ENCODE measurements at regions not wholly inside any gene's neighbourhood (a gene's known extent, or its start where the extent isn't known, plus 50 kb on each side); places are given as distances from the start of the nearest gene placed in this dataset.

DNA sequence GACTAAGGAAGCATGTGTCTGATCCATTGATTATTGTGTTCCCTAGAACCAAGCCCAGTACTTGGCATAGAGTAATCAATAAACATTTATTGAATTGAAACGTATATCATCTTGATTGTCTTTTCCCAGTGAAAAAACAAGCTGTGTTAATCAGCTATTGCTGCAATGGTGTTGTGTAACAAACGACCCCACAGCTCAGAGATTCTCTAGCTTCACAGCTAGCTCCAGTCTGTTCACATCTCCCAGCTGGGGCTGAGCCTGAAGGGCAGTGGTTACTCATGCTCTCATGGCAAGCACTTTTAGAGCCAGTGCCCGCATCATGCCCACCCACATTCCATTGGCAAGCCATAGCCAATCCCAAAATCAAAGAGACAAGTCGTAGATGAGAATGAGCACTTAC lies 237.4 kb upstream of the RAB4A start:
- DNase-seq (no peak), ATAC-seq (ENCODE audit: low read depth) (no peak)
- intact Hi-C loops (cut with micrococcal nuclease), result no loop called here
- ChIA-PET POLR2A (no interaction called here), CTCF (no interaction called here)
- Mint-ChIP-seq H3K4me3 (no peak overlapping the region), H3K36me3 (ENCODE audit: low read depth) (no peaks in the 10 kb centered on the region), H3K9me3 (no peaks in the 10 kb centered on the region), H3K27ac (no peak overlapping the region), H3K27me3 (peaks cover 25% of the 10 kb centered on the region), H3K4me1 (peaks cover 25% of the 10 kb centered on the region)
- no peak for TF ChIP-seq CTCF (IDR thresholded peaks at IDR 0.05)

DNA sequence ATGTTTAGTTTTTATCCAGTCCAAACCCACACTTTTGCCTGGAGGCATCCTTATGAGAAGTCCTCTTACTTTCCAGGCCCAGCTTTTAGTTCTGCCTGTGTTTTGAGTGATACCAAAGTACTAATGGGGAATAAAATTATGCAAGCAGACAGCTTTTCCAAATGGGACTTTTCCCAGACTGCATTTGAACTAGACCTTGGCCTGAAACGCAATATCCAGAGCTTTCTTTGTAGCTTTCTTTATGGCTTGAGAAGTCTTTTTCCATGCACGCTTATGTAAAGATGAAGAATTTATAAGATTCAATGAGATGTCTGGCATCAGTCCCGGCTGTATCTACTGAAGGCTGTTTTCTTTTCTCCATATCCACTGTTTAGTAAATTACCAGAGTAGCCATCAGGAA lies 236.6 kb upstream of the RAB4A start:
- ATAC-seq (ENCODE audit: low read depth) (no peak), DNase-seq (no peak)
- no peaks in the 10 kb centered on the region for H3K9me3 Mint-ChIP-seq
- H3K4me3 Mint-ChIP-seq, result no peak overlapping the region
- H3K27ac Mint-ChIP-seq, result no peak overlapping the region
- peaks cover 25% of the 10 kb centered on the region for H3K4me1 Mint-ChIP-seq
- H3K36me3 Mint-ChIP-seq (ENCODE audit: low read depth), result no peaks in the 10 kb centered on the region
- CTCF ChIA-PET, result interaction anchor here (0.6 kb wide), 1 partner anchor 610 kb away, joined by 3 read pairs; no protein-coding TSS in a partner anchor
- intact Hi-C loops (cut with micrococcal nuclease), result no loop called here
- peaks cover 34% of the 10 kb centered on the region for H3K27me3 Mint-ChIP-seq
- no peak for TF ChIP-seq CTCF (IDR thresholded peaks at IDR 0.05)
- POLR2A ChIA-PET, result no interaction called here

GRCh38 chr1:229035054-229035747 lies 235.7 kb upstream of the RAB4A start:
- TF ChIP-seq CTCF (IDR thresholded peaks at IDR 0.05), result no peak
- no peaks in the 10 kb centered on the region for H3K36me3 Mint-ChIP-seq (ENCODE audit: low read depth)
- peak overlapping the region; percentile 37 for H3K27ac Mint-ChIP-seq
- H3K4me3 Mint-ChIP-seq, result peak overlapping the region; percentile 66
- POLR2A ChIA-PET, result no interaction called here
- CTCF ChIA-PET, result no interaction called here
- H3K27me3 Mint-ChIP-seq, result peaks cover 41% of the 10 kb centered on the region
- ATAC-seq (ENCODE audit: low read depth) (peak; percentile 88), DNase-seq (no peak)
- no peaks in the 10 kb centered on the region for H3K9me3 Mint-ChIP-seq
- intact Hi-C loops (cut with micrococcal nuclease), result no loop called here
- H3K4me1 Mint-ChIP-seq, result peaks cover 25% of the 10 kb centered on the region

DNA sequence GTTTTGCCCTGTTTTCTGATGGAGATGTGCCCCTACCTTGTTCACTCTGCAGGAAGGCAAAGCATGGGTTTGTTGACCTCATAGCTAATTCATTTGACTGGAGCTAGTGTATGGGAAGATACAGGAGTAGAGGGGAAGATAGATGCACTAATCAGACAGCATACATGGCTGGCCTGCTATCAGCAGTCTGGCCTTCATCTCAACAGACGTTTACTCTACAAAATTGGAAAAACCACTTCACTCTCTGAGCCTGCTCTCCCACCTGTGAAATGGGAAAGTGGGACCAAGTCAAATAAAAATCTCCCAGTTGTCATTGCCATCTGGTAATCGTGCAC lies 235.2 kb upstream of the RAB4A start:
- ChIA-PET POLR2A (no interaction called here), CTCF (no interaction called here)
- Mint-ChIP-seq H3K9me3 (no peaks in the 10 kb centered on the region), H3K4me1 (peaks cover 28% of the 10 kb centered on the region), H3K36me3 (ENCODE audit: low read depth) (no peaks in the 10 kb centered on the region), H3K4me3 (peak overlapping the region; percentile 66), H3K27ac (peak overlapping the region; percentile 37), H3K27me3 (peaks cover 45% of the 10 kb centered on the region)
- DNase-seq, result no peak
- intact Hi-C loops (cut with micrococcal nuclease), result no loop called here
- ATAC-seq (ENCODE audit: low read depth), result peak; percentile 25
- no peak for TF ChIP-seq CTCF (IDR thresholded peaks at IDR 0.05)

- peaks cover 28% of the 10 kb centered on the region for H3K4me1 Mint-ChIP-seq
- ATAC-seq (ENCODE audit: low read depth) (no peak), DNase-seq (no peak)
- no peak overlapping the region for H3K4me3 Mint-ChIP-seq
- POLR2A ChIA-PET, result no interaction called here
- intact Hi-C loops (cut with micrococcal nuclease), result no loop called here
- H3K9me3 Mint-ChIP-seq, result no peaks in the 10 kb centered on the region
- CTCF ChIA-PET, result no interaction called here
- H3K27ac Mint-ChIP-seq, result no peak overlapping the region
- no peaks in the 10 kb centered on the region for H3K36me3 Mint-ChIP-seq (ENCODE audit: low read depth)
- peaks cover 34% of the 10 kb centered on the region for H3K27me3 Mint-ChIP-seq
- TF ChIP-seq CTCF (IDR thresholded peaks at IDR 0.05), result no peak
Observed at GRCh38 chr1:229037806-229038405, 233.0 kb upstream of the RAB4A start.

Data from activated B cell treated with CpG ODN at 0.5 μM for 24 hours (primary cell).